SK-N-MC (cell line): ENCODE measurements at regions not wholly inside any gene's neighbourhood (a gene's known extent, or its start where the extent isn't known, plus 50 kb on each side); places are given as distances from the start of the nearest gene placed in this dataset.

Experiments used
- DNase-seq: peaks from one replicate; pipeline ENCODE4 v3.0.0-alpha.2; 2011; ENCODE audit warnings: low read depth, low spot score
- H3K27ac ChIP-seq: fragments of 200-600 bp; sonication (generic); 2 replicates; pipeline ENCODE4 v1.5.1; 2016; ENCODE audit warnings: mixed run types
- H3K36me3 ChIP-seq: fragments of 200-600 bp; sonication (generic); 2 replicates; pipeline ENCODE4 v1.6.1; 2017; ENCODE audit warnings: antibody characterized with exemption, low read length, mixed read lengths; ENCODE audit not compliant: insufficient read depth
- H3K4me3 ChIP-seq: fragments of 200-600 bp; sonication (generic); 2 replicates; pipeline ENCODE4 v1.5.1; 2016
- H3K9ac ChIP-seq: fragments of 200-600 bp; sonication (generic); 2 replicates; pipeline ENCODE4 v1.8.0; 2017; ENCODE audit warnings: mixed run types, mixed read lengths; ENCODE audit not compliant: insufficient read length
- H3K9me3 ChIP-seq: fragments of 200-600 bp; sonication (generic); 2 replicates; pipeline ENCODE4 v1.6.1; 2017; ENCODE audit warnings: low read depth, mild to moderate bottlenecking, antibody characterized with exemption, low read length, moderate library complexity, mixed read lengths
- EZH2 ChIP-seq: fragments of 200-600 bp; sonication (generic); IDR thresholded peaks from one replicate; pipeline ENCODE4 v1.6.1; 2017; ENCODE audit warnings: antibody characterized with exemption
- FOXP2 ChIP-seq: optimal IDR thresholded peaks from 2 replicates; pipeline ENCODE3; 2011; ENCODE audit warnings: mild to moderate bottlenecking, moderate library complexity; ENCODE audit not compliant: insufficient read depth; ENCODE audit errors: extremely low read length, control extremely low read depth
- POLR2AphosphoS5 ChIP-seq: IDR thresholded peaks from 2 replicates; pipeline ENCODE4 v1.6.1; 2012; ENCODE audit warnings: mild to moderate bottlenecking, low read depth, low read length, borderline replicate concordance

DNA sequence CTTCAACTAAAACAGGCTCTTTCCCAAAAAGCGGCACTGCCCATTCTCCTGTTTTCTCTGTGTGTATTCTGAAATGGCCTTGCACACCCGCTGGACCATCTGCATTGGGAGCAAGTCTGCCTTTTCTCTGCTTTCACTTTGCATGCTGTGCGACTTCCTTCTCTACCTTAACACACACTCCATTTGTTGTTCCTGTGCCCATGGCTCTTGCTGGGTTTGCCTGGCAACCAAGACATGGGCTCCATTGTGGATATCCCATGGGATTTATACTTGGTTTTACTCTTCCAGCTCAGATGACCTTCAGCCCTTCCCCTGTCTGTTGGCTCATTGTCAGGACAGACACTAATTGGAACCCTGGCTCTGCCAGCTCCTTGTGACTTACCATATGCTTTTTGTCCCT lies 465.3 kb downstream of the REEP3 start:
- no peaks in the 10 kb centered on the region for H3K9me3 ChIP-seq
- TF ChIP-seq POLR2AphosphoS5 (no peak), EZH2 (no peak)
- no peak overlapping the region for H3K27ac ChIP-seq
- no peak overlapping the region for H3K4me3 ChIP-seq
- H3K9ac ChIP-seq = no peak overlapping the region
- no peaks in the 10 kb centered on the region for H3K36me3 ChIP-seq
- DNase-seq = no peak

GRCh38 chr10:63987212-63987611 lies 466.0 kb downstream of the REEP3 start:
- no peak for TF ChIP-seq EZH2
- no peak for TF ChIP-seq POLR2AphosphoS5
- TF ChIP-seq FOXP2 = no peak
- H3K9ac ChIP-seq = no peak overlapping the region
- H3K27ac ChIP-seq = no peak overlapping the region
- no peaks in the 10 kb centered on the region for H3K9me3 ChIP-seq
- DNase-seq = no peak
- H3K4me3 ChIP-seq = no peak overlapping the region
- no peaks in the 10 kb centered on the region for H3K36me3 ChIP-seq

DNA sequence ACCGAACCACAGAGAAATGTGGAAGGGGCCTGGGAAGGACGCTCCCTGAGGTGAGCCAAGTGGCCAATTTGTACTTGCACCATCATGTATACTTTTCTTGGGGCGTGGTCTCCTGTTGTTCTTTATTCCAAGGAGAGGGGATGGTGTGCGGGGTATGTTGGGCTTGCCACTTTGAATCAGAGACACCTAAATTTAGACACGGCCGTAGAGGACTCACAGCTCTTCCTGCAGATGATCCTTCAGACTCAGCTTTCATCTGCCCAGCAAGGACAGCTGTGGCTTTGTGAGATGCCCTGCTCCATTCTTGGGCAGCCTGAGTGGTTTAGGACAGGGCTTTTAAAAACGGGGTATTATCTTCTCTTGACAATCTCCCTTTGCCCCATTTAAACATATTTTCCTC lies 473.2 kb downstream of the REEP3 start:
- Histone ChIP-seq H3K9me3 (no peaks in the 10 kb centered on the region), H3K36me3 (no peaks in the 10 kb centered on the region), H3K4me3 (no peak overlapping the region), H3K27ac (no peak overlapping the region), H3K9ac (no peak overlapping the region)
- no peak for DNase-seq
- TF ChIP-seq FOXP2 (no peak), POLR2AphosphoS5 (no peak), EZH2 (no peak)

- TF ChIP-seq FOXP2 (no peak), POLR2AphosphoS5 (no peak), EZH2 (no peak)
- Histone ChIP-seq H3K9me3 (no peaks in the 10 kb centered on the region), H3K9ac (no peak overlapping the region), H3K27ac (no peak overlapping the region), H3K36me3 (no peaks in the 10 kb centered on the region), H3K4me3 (no peak overlapping the region)
- DNase-seq = no peak
These were observed 486.0 kb downstream of the REEP3 start for GRCh38 chr10:64007157-64007556.

DNA sequence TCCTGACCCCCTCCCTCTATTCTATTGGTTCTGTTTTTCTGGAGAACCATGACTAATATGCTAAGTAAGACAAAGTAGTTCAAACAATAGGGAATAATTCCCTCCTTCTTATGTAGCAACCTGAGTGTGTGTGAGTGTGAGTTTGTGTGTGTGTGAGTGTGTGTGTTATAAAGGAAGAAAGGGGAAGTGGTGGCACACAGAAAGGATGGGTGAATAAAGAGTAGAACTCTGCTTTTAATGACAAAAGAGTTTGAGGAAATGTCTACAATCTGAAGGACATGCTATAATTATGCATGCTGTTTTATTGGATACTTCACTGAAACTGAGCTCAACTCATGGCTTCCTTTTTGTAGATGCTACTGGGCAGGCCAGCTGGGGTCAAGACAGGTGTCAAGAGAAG lies 489.5 kb downstream of the REEP3 start:
- Histone ChIP-seq H3K36me3 (no peaks in the 10 kb centered on the region), H3K9me3 (no peaks in the 10 kb centered on the region), H3K4me3 (no peak overlapping the region), H3K9ac (no peak overlapping the region), H3K27ac (no peak overlapping the region)
- TF ChIP-seq POLR2AphosphoS5 (no peak), FOXP2 (no peak), EZH2 (no peak)
- no peak for DNase-seq

GRCh38 chr10:64011912-64012714 lies 490.9 kb downstream of the REEP3 start:
- Histone ChIP-seq H3K9ac (no peak overlapping the region), H3K9me3 (no peaks in the 10 kb centered on the region), H3K27ac (no peak overlapping the region), H3K36me3 (no peaks in the 10 kb centered on the region), H3K4me3 (no peak overlapping the region)
- TF ChIP-seq EZH2 (no peak), FOXP2 (no peak), POLR2AphosphoS5 (no peak)
- DNase-seq = no peak

GRCh38 chr10:64014281-64014680 lies 493.1 kb downstream of the REEP3 start:
- H3K9ac ChIP-seq = no peak overlapping the region
- TF ChIP-seq EZH2 (no peak), FOXP2 (no peak), POLR2AphosphoS5 (no peak)
- no peak for DNase-seq
- no peak overlapping the region for H3K27ac ChIP-seq
- H3K36me3 ChIP-seq = no peaks in the 10 kb centered on the region
- no peak overlapping the region for H3K4me3 ChIP-seq
- H3K9me3 ChIP-seq = no peaks in the 10 kb centered on the region

DNA sequence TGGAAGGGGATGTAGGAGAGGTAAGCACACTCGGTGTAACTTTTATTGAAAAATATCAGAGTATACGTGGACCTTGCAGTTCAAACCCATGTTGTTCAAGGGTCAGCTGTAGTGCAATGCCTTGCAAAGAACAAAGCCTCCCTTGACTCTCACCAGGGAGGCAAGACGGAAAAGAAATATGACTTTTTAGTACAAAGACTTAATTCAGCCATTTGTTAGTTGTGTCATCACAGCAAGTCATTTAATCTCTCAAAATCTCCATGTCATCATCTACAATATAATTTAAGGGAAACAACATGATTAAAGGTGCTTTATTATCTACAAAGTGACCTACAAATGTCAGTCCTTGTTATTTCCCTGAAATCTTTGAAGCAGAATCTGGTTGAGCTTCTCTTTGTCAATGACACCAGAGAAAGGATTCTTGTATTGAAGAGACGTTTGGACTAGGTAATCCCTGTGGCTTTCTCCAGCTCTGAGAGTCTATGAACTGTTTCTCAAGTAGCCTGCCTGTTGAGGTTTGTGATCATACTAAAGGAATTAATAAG lies 502.8 kb downstream of the REEP3 start:
- no peak for DNase-seq
- H3K9me3 ChIP-seq = no peaks in the 10 kb centered on the region
- H3K4me3 ChIP-seq = no peak overlapping the region
- H3K36me3 ChIP-seq = no peaks in the 10 kb centered on the region
- TF ChIP-seq FOXP2 = no peak
- no peak for TF ChIP-seq EZH2
- TF ChIP-seq POLR2AphosphoS5 = no peak
- no peak overlapping the region for H3K27ac ChIP-seq
- no peak overlapping the region for H3K9ac ChIP-seq
